ENCODE measurements at regions not wholly inside any gene's neighbourhood (a gene's known extent, or its start where the extent isn't known, plus 50 kb on each side); places are given as distances from the start of the nearest gene placed in this dataset.

- ChIA-PET CTCF (no interaction called here), POLR2A (no interaction called here)
- DNase-seq: no peak
Observed at GRCh38 chr11:26234451-26234850, 97.5 kb upstream of the ANO3 start.

GRCh38 chr11:26243426-26243825 is 88.5 kb upstream of the ANO3 start:
- Histone ChIP-seq H3K9me3 (no peaks in the 10 kb centered on the region), H3K79me2 (ENCODE audit: insufficient read depth) (no peaks in the 10 kb centered on the region), H3K36me3 (replicated peaks in 1 of 2; ENCODE audit: control insufficient read depth in 1 of 2, insufficient read depth in 2 of 2, low read length in 1 of 2) (no peaks in the 10 kb centered on the region), H3F3A (replicated peaks; ENCODE audit: insufficient read depth) (peaks cover 33% of the 10 kb centered on the region), H3K4me2 (no peak overlapping the region), H3K27ac (ENCODE audit: low read depth in 2 of 2, low read length in 1 of 2) (peak overlapping the region; percentile 23 to 69; a peak in 3 of 4 replicates), H3K27me3 (ENCODE audit: insufficient read depth) (no peaks in the 10 kb centered on the region), H3K9me2 (no peaks in the 10 kb centered on the region; the same call in 1 of the 2 replicates), H4K20me1 (ENCODE audit: insufficient read depth) (no peaks in the 10 kb centered on the region), H3K4me1 (ENCODE audit: control insufficient read depth in 1 of 2, insufficient read depth in 2 of 2, low read depth in 1 of 2, low read length in 1 of 2) (no peaks in the 10 kb centered on the region; a peak in 1 of 4 replicates), H3K4me3 (ENCODE audit: low read depth in 2 of 2, low read length in 1 of 2) (no peak overlapping the region), H3K9ac (no peak overlapping the region), H2AFZ (ENCODE audit: low read depth) (peak overlapping the region; percentile 39; the same call in 1 of the 2 replicates)
- ChIA-PET POLR2A (no interaction called here), CTCF (interaction anchor here (1.8 kb wide), 1 partner anchor 262 kb away, joined by 6 read pairs; no protein-coding TSS in a partner anchor)
- no peak for DNase-seq
- TF ChIP-seq SMC3 (IDR thresholded peaks at IDR 0.05; ENCODE audit: low read depth, low read length): no peak
- no peak for TF ChIP-seq RXRA (IDR thresholded peaks at IDR 0.05; ENCODE audit: borderline replicate concordance, low read depth)
- no peak; the same call in 1 of the 2 replicates for TF ChIP-seq NFIC (IDR thresholded peaks at IDR 0.05; ENCODE audit: borderline replicate concordance)
- TF ChIP-seq SIN3A (IDR thresholded peaks at IDR 0.05; ENCODE audit: borderline replicate concordance, low read depth, low read length): no peak
- no peak for TF ChIP-seq REST (IDR thresholded peaks at IDR 0.05; ENCODE audit: low read depth, low read length)
- TF ChIP-seq JUND (IDR thresholded peaks at IDR 0.05): no peak; the same call in none of the 2 replicates
- no peak for TF ChIP-seq GATA2 (CRISPR knock-in tag; IDR thresholded peaks at IDR 0.05)
- no peak for TF ChIP-seq POLR2AphosphoS5 (IDR thresholded peaks at IDR 0.05; ENCODE audit: low read depth, low read length)
- no peak for TF ChIP-seq CTCF (IDR thresholded peaks at IDR 0.05)
- TF ChIP-seq CHD2 (IDR thresholded peaks at IDR 0.05; ENCODE audit: low read length, partially characterized antibody): no peak
- no peak for TF ChIP-seq FOSL2 (IDR thresholded peaks at IDR 0.05; ENCODE audit: borderline replicate concordance, low read depth)
- TF ChIP-seq TEAD4 (IDR thresholded peaks at IDR 0.05; ENCODE audit: borderline replicate concordance, insufficient read depth): no peak
- no peak for TF ChIP-seq YY1 (IDR thresholded peaks at IDR 0.05; ENCODE audit: low read depth)
- peak; percentile 76 for TF ChIP-seq TCF12 (IDR thresholded peaks at IDR 0.05)
- peak; percentile 30; the same call in 1 of the 2 replicates for TF ChIP-seq FOXM1 (IDR thresholded peaks at IDR 0.05; ENCODE audit: low read depth)
- TF ChIP-seq EP300 (IDR thresholded peaks at IDR 0.05; ENCODE audit: borderline replicate concordance in 1 of 2, low read depth in 1 of 2, low read length in 1 of 2): peak in 1 of 2 experiments; percentile 67; a peak in 2 of 4 replicates

More at GRCh38 chr11:26234451-26234850, 97.5 kb upstream of the ANO3 start:
- Histone ChIP-seq H3F3A (replicated peaks; ENCODE audit: insufficient read depth) (peaks cover 24% of the 10 kb centered on the region), H3K9me3 (no peaks in the 10 kb centered on the region), H3K36me3 (replicated peaks in 1 of 2; ENCODE audit: control insufficient read depth in 1 of 2, insufficient read depth in 2 of 2, low read length in 1 of 2) (no peaks in the 10 kb centered on the region), H3K79me2 (ENCODE audit: insufficient read depth) (no peaks in the 10 kb centered on the region), H3K4me2 (no peak overlapping the region), H3K27me3 (ENCODE audit: insufficient read depth) (no peaks in the 10 kb centered on the region), H3K9me2 (no peaks in the 10 kb centered on the region; the same call in 1 of the 2 replicates), H2AFZ (ENCODE audit: low read depth) (no peak overlapping the region), H3K4me3 (ENCODE audit: low read depth in 2 of 2, low read length in 1 of 2) (no peak overlapping the region), H3K27ac (ENCODE audit: low read depth in 2 of 2, low read length in 1 of 2) (peak overlapping the region in 1 of 2 experiments; percentile 49; a peak in 2 of 4 replicates), H3K4me1 (ENCODE audit: control insufficient read depth in 1 of 2, insufficient read depth in 2 of 2, low read depth in 1 of 2, low read length in 1 of 2) (peaks cover 0 to 19% of the 10 kb centered on the region in 2 experiments; a peak in 2 of 4 replicates), H4K20me1 (ENCODE audit: insufficient read depth) (no peaks in the 10 kb centered on the region), H3K9ac (no peak overlapping the region)
- TF ChIP-seq POLR2AphosphoS5 (IDR thresholded peaks at IDR 0.05; ENCODE audit: low read depth, low read length) (no peak), ELF1 (IDR thresholded peaks at IDR 0.05) (no peak), JUND (IDR thresholded peaks at IDR 0.05) (peak; percentile 42; the same call in 1 of the 2 replicates), FOSL2 (IDR thresholded peaks at IDR 0.05; ENCODE audit: borderline replicate concordance, low read depth) (peak; percentile 67; the same call in 1 of the 2 replicates), CTCF (IDR thresholded peaks at IDR 0.05) (no peak), TCF12 (IDR thresholded peaks at IDR 0.05) (0 out of 2 replicates have a peak, but pooled peaks have one; percentile 9), NFIC (IDR thresholded peaks at IDR 0.05; ENCODE audit: borderline replicate concordance) (0 out of 2 replicates have a peak, but pooled peaks have one; percentile 9)
- 66% methylated on average over 1 of the region's 1 CpG for WGBS (ENCODE audit: low lambda C conversion rate)

Data from SK-N-SH (cell line).